COLO668 (cell line): ENCODE measurements at regions not wholly inside any gene's neighbourhood (a gene's known extent, or its start where the extent isn't known, plus 50 kb on each side); places are given as distances from the start of the nearest gene placed in this dataset.
"Not testable (repeated sequence)": the region's sequence is repeated elsewhere in the genome, so short reads cannot be mapped to it uniquely, and the experiment has no call there.

Source experiments
- DNase-seq: peaks from one replicate; lab custom pipeline; 2025; ENCODE audit not compliant: unreplicated experiment; lab: John Stamatoyannopoulos, UW

GRCh38 chr2:56952871-56953270 is 769.1 kb downstream of the CCDC85A start:
- DNase-seq: no peak

- peak; percentile 15 for DNase-seq
Measured at GRCh38 chr2:56960581-56960980, 776.8 kb downstream of the CCDC85A start.

GRCh38 chr2:56962673-56963072 is 778.9 kb downstream of the CCDC85A start:
- no peak for DNase-seq

GRCh38 chr2:56969513-56969912 is 785.7 kb downstream of the CCDC85A start:
- no peak for DNase-seq

- no peak for DNase-seq
Measured at GRCh38 chr2:56971383-56971974, 787.7 kb downstream of the CCDC85A start.

GRCh38 chr2:56981554-56981953 is 797.8 kb downstream of the CCDC85A start:
- DNase-seq: no peak

- DNase-seq: no peak
Measured at GRCh38 chr2:56985609-56986008, 801.8 kb downstream of the CCDC85A start.

- DNase-seq: no peak
Measured at GRCh38 chr2:57022496-57022895, 838.7 kb downstream of the CCDC85A start.

- no peak for DNase-seq
Measured at GRCh38 chr2:57044931-57045635, 861.3 kb downstream of the CCDC85A start.

GRCh38 chr2:57049273-57049672 is 865.5 kb downstream of the CCDC85A start:
- DNase-seq: no peak

GRCh38 chr2:57050007-57050406 is 866.2 kb downstream of the CCDC85A start:
- DNase-seq: no peak

GRCh38 chr2:57066301-57066700 is 882.5 kb downstream of the CCDC85A start:
- DNase-seq: not testable (repeated sequence)

- no peak for DNase-seq
Measured at GRCh38 chr2:57075226-57075625, 891.4 kb downstream of the CCDC85A start.

GRCh38 chr2:57080035-57080434 is 896.2 kb downstream of the CCDC85A start:
- no peak for DNase-seq

GRCh38 chr2:57084697-57085281 is 901.0 kb downstream of the CCDC85A start:
- no peak for DNase-seq

GRCh38 chr2:57093020-57093419 is 909.2 kb downstream of the CCDC85A start:
- no peak for DNase-seq

GRCh38 chr2:57097855-57098254 is 914.1 kb downstream of the CCDC85A start:
- DNase-seq: no peak

GRCh38 chr2:57100436-57100835 is 916.6 kb downstream of the CCDC85A start:
- DNase-seq: no peak

GRCh38 chr2:57105694-57106093 is 921.9 kb downstream of the CCDC85A start:
- DNase-seq: no peak

- DNase-seq: no peak
Measured at GRCh38 chr2:57107353-57107752, 923.6 kb downstream of the CCDC85A start.

GRCh38 chr2:57111531-57111930 is 927.7 kb downstream of the CCDC85A start:
- no peak for DNase-seq

GRCh38 chr2:57119141-57119540 is 927.5 kb upstream of the VRK2 start:
- DNase-seq: no peak
